ENCODE measurements at regions not wholly inside any gene's neighbourhood (a gene's known extent, or its start where the extent isn't known, plus 50 kb on each side); places are given as distances from the start of the nearest gene placed in this dataset.

DNA sequence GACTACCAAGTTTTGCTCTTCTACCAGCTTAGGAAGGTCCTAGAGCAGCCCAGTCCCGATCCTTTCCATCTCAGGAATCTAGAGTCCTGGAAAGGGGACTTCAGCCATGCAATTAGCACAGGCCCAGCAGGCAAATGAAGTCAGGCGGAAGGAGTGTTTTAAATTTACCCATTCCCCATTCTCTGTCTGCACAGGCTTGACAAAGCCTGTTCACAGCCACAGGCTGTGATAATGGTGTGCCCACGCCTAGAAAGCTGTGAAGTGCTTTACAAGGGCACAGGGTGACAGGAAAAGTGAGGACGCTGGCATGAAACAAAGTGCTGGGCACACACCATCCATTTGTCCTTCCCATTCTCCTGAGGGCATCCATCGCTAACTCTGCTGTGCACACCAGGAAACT lies 79.0 kb downstream of the PITPNM2 start:
- in situ Hi-C loops (cut with HindIII; ENCODE audit: extremely low pct_ligation_motif_present, low pct_unique_long_range_greater_than_20kb), result no loop called here
- WGBS (ENCODE audit: low lambda C conversion rate), result 94% methylated on average over 5 of the region's 5 CpGs
- no peak for TF ChIP-seq NPAS2 (CRISPR knock-in tag; IDR thresholded peaks at IDR 0.05; ENCODE audit: borderline replicate concordance)
- no peak for TF ChIP-seq YEATS4 (CRISPR knock-in tag; IDR thresholded peaks at IDR 0.05; ENCODE audit: borderline replicate concordance)
- TF ChIP-seq GTF3A (CRISPR knock-in tag; conservative IDR thresholded peaks at IDR 0.05), result no peak
- TF ChIP-seq, protein P1, sequence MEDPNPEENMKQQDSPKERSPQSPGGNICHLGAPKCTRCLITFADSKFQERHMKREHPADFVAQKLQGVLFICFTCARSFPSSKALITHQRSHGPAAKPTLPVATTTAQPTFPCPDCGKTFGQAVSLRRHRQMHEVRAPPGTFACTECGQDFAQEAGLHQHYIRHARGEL (CRISPR knock-in tag; IDR thresholded peaks at IDR 0.05), result no peak
- Histone ChIP-seq H3K9me3 (ENCODE audit: low read length) (no peaks in the 10 kb centered on the region), H2AFZ (ENCODE audit: low read length) (no peak overlapping the region), H3K27ac (ENCODE audit: extremely low read length, insufficient read depth, low read length) (no peak overlapping the region), H3K36me3 (replicated peaks in 1 of 2; ENCODE audit: control insufficient read depth in 1 of 2, insufficient read depth in 2 of 2, low read length in 2 of 2) (peaks cover 0 to 2% of the 10 kb centered on the region in 2 experiments; a peak in 1 of 5 replicates), H4K20me1 (ENCODE audit: insufficient read depth, low read length) (no peaks in the 10 kb centered on the region), H3K4me3 (replicated peaks in 1 of 3; ENCODE audit: insufficient read depth in 1 of 3, low read depth in 2 of 3, low read length in 3 of 3) (no peak overlapping the region), H3K9ac (ENCODE audit: insufficient read depth, low read depth, low read length) (no peak overlapping the region), H3K27me3 (ENCODE audit: control insufficient read depth in 1 of 2, insufficient read depth in 2 of 2, low read length in 2 of 2) (no peaks in the 10 kb centered on the region), H3K79me2 (ENCODE audit: insufficient read depth, low read length) (no peaks in the 10 kb centered on the region), H3K4me1 (ENCODE audit: insufficient read depth, low read length) (peaks cover 81% of the 10 kb centered on the region), H3K4me2 (ENCODE audit: low read depth, low read length) (no peak overlapping the region)
- POLR2A ChIA-PET, result no interaction called here
- intact Hi-C loops (cut with micrococcal nuclease; ENCODE audit: unreplicated experiment), result no loop called here
- BruUV-seq (replicated peaks), result no TSS peak
- FAIRE-seq (no peak), ATAC-seq (no peak), DNase-seq (ENCODE audit: low spot score) (no peak)
- CTCF ChIA-PET (ENCODE audit: low intra/inter-chr PET ratio, low total read pairs), result no interaction called here

DNA sequence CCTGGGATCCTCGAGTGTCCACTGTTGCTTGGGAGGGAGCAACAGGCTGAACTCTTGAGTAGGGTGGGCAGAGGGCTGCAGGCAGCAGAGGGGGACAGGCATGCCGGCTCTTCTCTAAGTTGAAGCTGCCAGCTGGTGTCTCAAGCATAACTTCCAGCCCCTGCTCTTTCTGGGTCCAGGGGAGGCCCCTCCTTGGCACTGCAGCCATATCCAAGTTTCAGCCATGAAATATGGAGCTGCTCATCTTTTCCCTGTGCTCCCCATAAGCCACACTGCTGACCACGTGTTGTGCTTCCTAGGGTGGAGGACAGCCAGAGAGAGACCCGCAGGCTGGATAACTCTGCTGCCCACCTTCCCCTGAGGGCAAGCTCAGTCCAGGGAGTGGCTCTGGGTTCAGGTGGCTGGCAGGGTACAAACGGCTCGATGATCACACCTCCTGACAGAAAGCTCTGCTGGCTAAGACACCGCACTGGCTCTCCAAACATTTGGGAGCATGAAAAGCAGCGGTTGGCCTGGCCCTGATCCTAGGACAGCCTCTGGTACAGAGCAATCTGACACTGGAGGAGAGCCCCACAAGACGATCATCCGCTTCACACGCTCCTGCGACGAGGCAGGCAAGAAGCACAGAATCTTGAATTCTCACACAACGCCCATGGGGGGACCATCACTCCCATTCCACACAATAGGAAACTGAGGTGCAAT lies 79.6 kb downstream of the PITPNM2 start:
- Histone ChIP-seq H3K79me2 (ENCODE audit: insufficient read depth, low read length) (no peaks in the 10 kb centered on the region), H2AFZ (ENCODE audit: low read length) (no peak overlapping the region), H3K4me1 (ENCODE audit: insufficient read depth, low read length) (peaks cover 75% of the 10 kb centered on the region), H4K20me1 (ENCODE audit: insufficient read depth, low read length) (no peaks in the 10 kb centered on the region), H3K36me3 (replicated peaks in 1 of 2; ENCODE audit: control insufficient read depth in 1 of 2, insufficient read depth in 2 of 2, low read length in 2 of 2) (peaks cover 0 to 2% of the 10 kb centered on the region in 2 experiments; a peak in 1 of 5 replicates), H3K9me3 (ENCODE audit: low read length) (no peaks in the 10 kb centered on the region), H3K4me2 (ENCODE audit: low read depth, low read length) (no peak overlapping the region), H3K27me3 (ENCODE audit: control insufficient read depth in 1 of 2, insufficient read depth in 2 of 2, low read length in 2 of 2) (no peaks in the 10 kb centered on the region), H3K4me3 (replicated peaks in 1 of 3; ENCODE audit: insufficient read depth in 1 of 3, low read depth in 2 of 3, low read length in 3 of 3) (no peak overlapping the region), H3K27ac (ENCODE audit: extremely low read length, insufficient read depth, low read length) (peak overlapping the region; percentile 94), H3K9ac (ENCODE audit: insufficient read depth, low read depth, low read length) (no peak overlapping the region)
- intact Hi-C loops (cut with micrococcal nuclease; ENCODE audit: unreplicated experiment) (no loop called here), in situ Hi-C loops (cut with HindIII; ENCODE audit: extremely low pct_ligation_motif_present, low pct_unique_long_range_greater_than_20kb) (no loop called here)
- no peak for ATAC-seq
- CTCF ChIA-PET (ENCODE audit: low intra/inter-chr PET ratio, low total read pairs), result no interaction called here
- WGBS (ENCODE audit: low lambda C conversion rate), result 95% methylated on average over 9 of the region's 14 CpGs
- FAIRE-seq, result no peak
- no peak for DNase-seq (ENCODE audit: low spot score)
- TF ChIP-seq RBFOX2 (IDR thresholded peaks at IDR 0.05; ENCODE audit: low read depth, low read length) (no peak), NR3C1 (CRISPR knock-in tag; IDR thresholded peaks at IDR 0.05) (no peak), GATA4 (IDR thresholded peaks at IDR 0.05; ENCODE audit: borderline replicate concordance, low read depth) (no peak), RAD51 (IDR thresholded peaks at IDR 0.05; ENCODE audit: borderline replicate concordance) (no peak), ZSCAN29 (CRISPR knock-in tag; conservative IDR thresholded peaks at IDR 0.05) (no peak)
- TF ChIP-seq, protein P2, sequence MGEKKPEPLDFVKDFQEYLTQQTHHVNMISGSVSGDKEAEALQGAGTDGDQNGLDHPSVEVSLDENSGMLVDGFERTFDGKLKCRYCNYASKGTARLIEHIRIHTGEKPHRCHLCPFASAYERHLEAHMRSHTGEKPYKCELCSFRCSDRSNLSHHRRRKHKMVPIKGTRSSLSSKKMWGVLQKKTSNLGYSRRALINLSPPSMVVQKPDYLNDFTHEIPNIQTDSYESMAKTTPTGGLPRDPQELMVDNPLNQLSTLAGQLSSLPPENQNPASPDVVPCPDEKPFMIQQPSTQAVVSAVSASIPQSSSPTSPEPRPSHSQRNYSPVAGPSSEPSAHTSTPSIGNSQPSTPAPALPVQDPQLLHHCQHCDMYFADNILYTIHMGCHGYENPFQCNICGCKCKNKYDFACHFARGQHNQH (CRISPR knock-in tag; IDR thresholded peaks at IDR 0.05), result no peak
- POLR2A ChIA-PET, result interaction anchor here (1.2 to 2.3 kb wide), 3 partner anchors 18 to 71 kb away, joined by 3 to 10 read pairs (median 6); no protein-coding TSS in a partner anchor
- BruUV-seq (replicated peaks), result no TSS peak

Measured in HepG2 (cell line).